HG02642 (cell line): ENCODE measurements at regions not wholly inside any gene's neighbourhood (a gene's known extent, or its start where the extent isn't known, plus 50 kb on each side); places are given as distances from the start of the nearest gene placed in this dataset.

Source experiments
- ATAC-seq: cut with Tn5 transposase; IDR thresholded peaks from one replicate; pipeline ENCODE4 v1.9.1; 2021; ENCODE audit warnings: mild to moderate bottlenecking; ENCODE audit not compliant: unreplicated experiment, poor library complexity

GRCh38 chr22:48259991-48260670, 1497.7 kb downstream of the TBC1D22A start:
- ATAC-seq: no peak

GRCh38 chr22:48258811-48259210, 1496.4 kb downstream of the TBC1D22A start:
- no peak for ATAC-seq

DNA sequence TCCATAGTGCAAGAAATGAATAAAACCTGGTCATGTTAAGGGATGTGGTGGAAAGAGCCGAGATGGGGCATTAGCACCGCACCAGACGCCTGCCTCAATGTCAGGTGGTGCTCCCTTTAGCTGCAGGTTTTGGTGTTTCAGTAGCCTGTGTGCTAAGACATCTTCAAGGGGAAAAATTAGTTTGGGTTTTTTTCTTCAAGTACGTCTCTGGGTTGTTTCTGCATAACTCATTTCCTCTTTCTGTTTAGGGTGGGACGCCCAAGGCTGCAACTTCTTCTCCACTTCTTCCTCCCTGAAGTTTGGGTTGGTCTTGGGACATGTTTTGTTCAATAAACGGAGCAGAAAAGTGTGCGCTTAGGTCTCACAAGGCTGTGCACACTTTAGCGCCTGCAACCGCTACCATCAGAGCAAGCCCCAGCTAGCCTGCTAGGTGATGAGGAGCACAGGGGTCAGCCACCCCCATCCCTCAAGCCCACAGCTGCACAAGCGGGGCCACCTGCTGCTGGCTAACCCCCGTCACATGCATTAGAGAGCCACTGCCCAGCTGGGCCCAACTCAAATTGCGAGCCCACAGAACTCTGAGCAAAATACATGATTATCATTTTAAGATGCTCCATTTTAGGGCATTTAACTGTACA, 1495.7 kb downstream of the TBC1D22A start:
- no peak for ATAC-seq

DNA sequence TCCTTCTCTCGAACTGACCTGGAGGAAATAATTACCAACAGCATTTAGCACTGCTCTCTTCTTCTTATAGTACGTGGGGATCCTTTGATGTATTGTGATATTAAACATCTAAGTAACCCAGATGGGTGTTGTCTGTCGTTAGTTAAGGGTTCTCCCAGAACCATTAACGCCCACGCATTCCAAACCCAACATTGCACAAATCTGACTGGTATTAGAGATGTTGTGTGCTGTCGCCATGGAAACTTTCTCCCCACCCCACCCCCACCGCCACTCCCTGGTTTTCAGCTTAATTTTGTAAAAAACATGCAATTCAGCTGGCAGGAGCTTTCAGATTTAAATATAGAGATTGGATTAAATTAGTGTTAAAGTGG, 1495.2 kb downstream of the TBC1D22A start:
- ATAC-seq: no peak

- no peak for ATAC-seq
These were observed 1494.6 kb downstream of the TBC1D22A start for GRCh38 chr22:48256776-48257684.

- no peak for ATAC-seq
These were observed 1493.7 kb downstream of the TBC1D22A start for GRCh38 chr22:48256041-48256739.

- ATAC-seq: no peak
These were observed 1491.9 kb downstream of the TBC1D22A start for GRCh38 chr22:48254311-48254873.

- ATAC-seq: no peak
These were observed 1491.1 kb downstream of the TBC1D22A start for GRCh38 chr22:48253573-48253972.

DNA sequence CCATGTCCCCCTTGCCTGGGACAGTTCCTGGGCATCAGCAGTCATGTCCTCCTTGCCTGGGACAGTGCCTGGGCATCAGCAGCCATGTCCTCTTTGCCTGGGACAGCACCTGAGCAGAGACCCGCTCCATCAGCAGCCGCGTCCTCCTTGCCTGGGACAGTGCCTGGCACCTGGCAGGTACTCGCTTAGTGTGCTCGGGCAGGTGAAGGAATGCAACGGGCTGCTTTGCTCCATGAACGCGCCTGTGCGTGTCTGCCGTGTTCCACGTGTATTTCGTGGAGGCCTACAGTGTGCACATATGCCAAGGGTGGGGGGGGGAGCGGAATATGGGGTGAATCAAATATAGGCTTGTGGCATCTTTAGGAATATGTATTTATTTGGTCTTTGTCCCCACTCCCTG, 1490.7 kb downstream of the TBC1D22A start:
- no peak for ATAC-seq

GRCh38 chr22:48251629-48252028, 1489.2 kb downstream of the TBC1D22A start:
- no peak for ATAC-seq

- ATAC-seq: no peak
These were observed 1488.6 kb downstream of the TBC1D22A start for GRCh38 chr22:48250937-48251530.

DNA sequence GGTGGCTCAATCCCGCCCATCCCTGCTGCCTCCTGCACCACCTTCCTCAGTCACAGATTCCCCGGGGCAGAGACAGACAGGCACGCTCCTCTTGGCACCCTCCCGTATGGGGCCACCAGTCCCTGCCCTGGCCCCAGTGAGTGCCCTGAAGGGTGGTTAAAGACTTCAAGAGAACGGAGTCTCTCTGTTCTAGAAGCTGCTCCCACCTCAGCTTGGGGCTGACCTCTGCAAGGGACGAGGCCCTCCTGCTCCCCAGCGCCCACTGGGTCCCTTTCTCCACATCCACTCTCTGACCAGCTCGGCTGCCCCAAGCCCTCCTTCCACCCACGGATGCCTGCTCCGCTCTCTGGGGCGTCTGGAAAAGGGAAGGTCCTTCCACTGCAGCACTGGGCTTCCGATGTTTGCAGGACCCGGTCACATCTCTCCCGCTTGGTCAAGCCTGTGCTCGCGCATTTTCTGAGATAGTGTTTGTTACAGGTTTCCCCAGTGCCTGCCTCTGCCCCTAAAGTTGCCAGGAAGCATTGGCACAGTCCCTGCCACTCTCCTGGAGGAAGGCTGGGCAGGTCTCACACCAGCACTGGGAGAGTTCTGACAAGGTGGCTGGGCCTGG, 1487.9 kb downstream of the TBC1D22A start:
- no peak for ATAC-seq

DNA sequence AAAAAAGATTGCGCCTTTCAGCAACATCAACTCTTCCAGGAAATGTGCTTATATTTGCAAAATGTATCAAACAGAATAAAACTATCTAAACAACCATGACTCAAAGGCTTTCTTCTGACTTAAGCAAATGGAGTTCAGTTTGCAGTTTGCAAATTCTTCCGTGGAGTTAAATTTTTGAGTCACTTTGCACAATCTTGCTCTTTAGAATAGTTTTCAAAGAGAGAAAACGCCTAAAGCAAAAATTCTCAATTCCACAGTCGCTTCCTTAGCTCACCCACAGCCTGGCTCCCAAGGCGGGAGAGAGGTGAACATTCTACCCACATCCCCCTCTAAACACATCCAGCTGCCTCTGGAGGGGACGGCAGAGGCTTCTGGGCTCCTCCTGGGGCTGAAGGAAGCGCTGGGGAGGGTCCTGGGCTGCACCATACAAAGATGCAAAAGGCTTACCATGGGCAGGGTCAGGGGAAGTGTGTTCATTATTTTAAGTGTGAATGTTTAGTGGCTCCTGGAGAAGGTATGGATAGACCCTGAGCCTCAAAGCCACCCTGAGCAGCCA, 1487.3 kb downstream of the TBC1D22A start:
- ATAC-seq: no peak

- ATAC-seq: no peak
These were observed 1486.5 kb downstream of the TBC1D22A start for GRCh38 chr22:48248901-48249455.

DNA sequence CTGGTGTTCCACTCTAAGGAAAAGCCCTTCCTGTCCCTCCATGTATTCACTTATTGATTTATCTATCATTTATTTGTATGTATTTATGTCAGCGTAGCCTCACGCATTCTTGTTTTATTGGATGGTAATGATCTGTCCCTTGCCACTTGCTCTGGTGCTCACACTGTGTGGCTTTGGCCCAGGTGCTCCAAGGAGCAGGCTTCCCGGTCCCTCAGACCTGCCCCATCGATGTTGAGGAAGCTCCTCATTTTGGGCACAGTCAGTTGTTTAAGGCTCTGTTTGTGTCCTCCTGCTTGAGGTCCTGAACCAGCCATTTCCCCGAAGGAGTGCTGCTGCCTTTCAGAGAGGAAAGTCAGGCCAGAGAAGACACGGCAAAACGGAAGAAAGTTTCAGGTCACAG, 1485.4 kb downstream of the TBC1D22A start:
- no peak for ATAC-seq

DNA sequence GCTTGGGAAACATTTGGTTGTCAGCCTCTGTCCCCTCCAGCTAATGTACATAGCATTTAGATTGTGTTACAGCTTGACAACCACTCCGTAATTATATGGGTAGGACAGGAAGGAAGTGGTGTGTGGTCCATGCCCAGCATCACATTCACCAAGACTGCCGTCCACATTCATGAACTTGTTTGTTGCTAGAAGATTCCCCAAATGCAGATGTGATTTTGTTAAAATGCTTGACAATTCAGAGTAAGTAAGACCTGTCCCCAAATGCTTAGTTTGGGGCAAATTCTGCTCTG, 1482.7 kb downstream of the TBC1D22A start:
- no peak for ATAC-seq

- ATAC-seq: no peak
These were observed 1482.1 kb downstream of the TBC1D22A start for GRCh38 chr22:48244388-48245195.

DNA sequence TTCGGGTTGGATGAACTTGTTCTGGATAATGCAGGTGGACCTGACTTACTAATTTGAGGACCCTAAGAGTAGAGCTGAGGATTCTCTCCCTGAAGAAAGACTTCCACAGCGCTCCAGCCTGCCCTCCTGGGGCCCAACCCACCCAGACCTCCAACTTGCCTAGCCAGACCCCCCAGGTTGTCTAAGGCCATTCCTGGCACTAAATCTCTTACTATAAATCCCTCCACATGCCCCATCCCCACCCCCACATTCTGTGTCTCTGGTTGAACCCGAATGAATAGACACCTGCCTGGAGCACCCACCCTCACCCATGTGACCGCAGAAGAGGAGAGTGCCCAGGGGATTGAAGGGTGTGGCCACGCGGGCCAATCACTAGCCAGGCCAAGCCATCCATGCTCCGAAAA, 1480.0 kb downstream of the TBC1D22A start:
- ATAC-seq: no peak
